Esophagus mucosa (tissue), 1 donor: ENCODE measurements at regions not wholly inside any gene's neighbourhood (a gene's known extent, or its start where the extent isn't known, plus 50 kb on each side); places are given as distances from the start of the nearest gene placed in this dataset.

Source experiments
- ATAC-seq: fragments of 200-7000 bp; cut with Tn5 transposase; one replicate; pipeline ENCODE4 v1.9.1; 2020
- donor health status: DM: yes; HTN: yes; CAD: no.

GRCh38 chr14:45308745-45309397 is 55.9 kb upstream of the MIS18BP1 start:
- no peak for ATAC-seq
